ENCODE measurements at regions not wholly inside any gene's neighbourhood (a gene's known extent, or its start where the extent isn't known, plus 50 kb on each side); places are given as distances from the start of the nearest gene placed in this dataset.

- TF ChIP-seq JUND (IDR thresholded peaks at IDR 0.05): no peak
- no peak for TF ChIP-seq CTCF (IDR thresholded peaks at IDR 0.05; ENCODE audit: low read depth, low read length, missing input control)
- TF ChIP-seq TAF1 (conservative IDR thresholded peaks at IDR 0.05): no peak
- no peak for TF ChIP-seq YY1 (IDR thresholded peaks at IDR 0.05)
- TF ChIP-seq MAX (IDR thresholded peaks at IDR 0.05): no peak
- TF ChIP-seq SP1 (IDR thresholded peaks at IDR 0.05): no peak
- TF ChIP-seq RAD21 (IDR thresholded peaks at IDR 0.05): peak; percentile 42 to 45
- no peak for TF ChIP-seq REST (IDR thresholded peaks at IDR 0.05)
- no peak for TF ChIP-seq ATF3 (IDR thresholded peaks at IDR 0.05)
- no peak for TF ChIP-seq FOXA1 (IDR thresholded peaks at IDR 0.05)
- no peak for TF ChIP-seq EGR1 (IDR thresholded peaks at IDR 0.05; ENCODE audit: low read depth in 2 of 2)
- peak in 1 of 2 donors; percentile 9 for TF ChIP-seq RXRA (IDR thresholded peaks at IDR 0.05)
- no peak for TF ChIP-seq NR2F2 (IDR thresholded peaks at IDR 0.05)
These were observed 631.5 kb downstream of the NYAP2 start for GRCh38 chr2:226030788-226031646.

All from liver (tissue), 3 donors.